Spleen (tissue), 7 donors: ENCODE measurements at regions not wholly inside any gene's neighbourhood (a gene's known extent, or its start where the extent isn't known, plus 50 kb on each side); places are given as distances from the start of the nearest gene placed in this dataset.

Experiments
- POLR2A ChIP-seq, 3 donors: fragments of 450-650 bp; IDR thresholded peaks; one replicate each; pipeline ENCODE4 v1.5.1; 2017; ENCODE audit warnings: antibody characterized with exemption in 3 of 3, mild to moderate bottlenecking in 1 of 3
- TF ChIP-seq, protein P1 (sequence below), 11 experiments: fragments of 200-600 bp in 7 of 11; fragments of 450-650 bp in 4 of 11; sonication (generic) in 4 of 11; IDR thresholded peaks in 8 of 11; conservative IDR thresholded peaks in 3 of 11; 1 replicate in 7 of 11; 2 replicates in 4 of 11; pipeline versions ENCODE4 v1.4.0 to v1.8.0; 2016 to 2021; ENCODE audit warnings: antibody characterized with exemption in 11 of 11, inconsistent platforms in 4 of 11, mild to moderate bottlenecking in 1 of 11
- donor health status: DM: no; HTN: no; CAD: no; lungs with moderate emphysema.
- donor health status: DM: no; HTN: no; CAD: no.
- donor health status: DM: no; HTN: no; CAD: no.

- TF ChIP-seq, protein P1, sequence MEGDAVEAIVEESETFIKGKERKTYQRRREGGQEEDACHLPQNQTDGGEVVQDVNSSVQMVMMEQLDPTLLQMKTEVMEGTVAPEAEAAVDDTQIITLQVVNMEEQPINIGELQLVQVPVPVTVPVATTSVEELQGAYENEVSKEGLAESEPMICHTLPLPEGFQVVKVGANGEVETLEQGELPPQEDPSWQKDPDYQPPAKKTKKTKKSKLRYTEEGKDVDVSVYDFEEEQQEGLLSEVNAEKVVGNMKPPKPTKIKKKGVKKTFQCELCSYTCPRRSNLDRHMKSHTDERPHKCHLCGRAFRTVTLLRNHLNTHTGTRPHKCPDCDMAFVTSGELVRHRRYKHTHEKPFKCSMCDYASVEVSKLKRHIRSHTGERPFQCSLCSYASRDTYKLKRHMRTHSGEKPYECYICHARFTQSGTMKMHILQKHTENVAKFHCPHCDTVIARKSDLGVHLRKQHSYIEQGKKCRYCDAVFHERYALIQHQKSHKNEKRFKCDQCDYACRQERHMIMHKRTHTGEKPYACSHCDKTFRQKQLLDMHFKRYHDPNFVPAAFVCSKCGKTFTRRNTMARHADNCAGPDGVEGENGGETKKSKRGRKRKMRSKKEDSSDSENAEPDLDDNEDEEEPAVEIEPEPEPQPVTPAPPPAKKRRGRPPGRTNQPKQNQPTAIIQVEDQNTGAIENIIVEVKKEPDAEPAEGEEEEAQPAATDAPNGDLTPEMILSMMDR (IDR thresholded peaks at IDR 0.05 in 8 of 11, conservative IDR thresholded peaks at IDR 0.05 in 3 of 11), result no peak
- no peak for TF ChIP-seq POLR2A (IDR thresholded peaks at IDR 0.05)
These were observed 853.5 kb downstream of the METTL15 start for GRCh38 chr11:28961726-28962125.
